CD4-positive, CD25-positive, alpha-beta regulatory T cell (primary cell): ENCODE measurements at regions not wholly inside any gene's neighbourhood (a gene's known extent, or its start where the extent isn't known, plus 50 kb on each side); places are given as distances from the start of the nearest gene placed in this dataset.

Experiments used
- ATAC-seq, 2 donors: fragments of 150-1000 bp; cut with Tn5 transposase; one replicate each; pipeline ENCODE4 v1.10.0; 2021; ENCODE audit warnings: low read depth in 2 of 2, moderate number of reproducible peaks in 2 of 2, moderate library complexity in 1 of 2
- DNase-seq, 3 donors: peaks; one replicate each; pipeline versions ENCODE4 v3.0.0 to v3.0.0-alpha.2; 2012 to 2022; ENCODE audit warnings: mixed read lengths in 1 of 3
- H3K27ac ChIP-seq: one replicate; pipeline ENCODE4 v1.7.0; 2013; ENCODE audit warnings: mild to moderate bottlenecking, low read length; ENCODE audit not compliant: insufficient read depth, poor library complexity, severe bottlenecking
- H3K27me3 ChIP-seq: one replicate; pipeline ENCODE4 v1.7.0; 2013; ENCODE audit warnings: low read length; ENCODE audit not compliant: control insufficient read depth, insufficient read depth
- H3K36me3 ChIP-seq: one replicate; pipeline ENCODE4 v1.7.0; 2013; ENCODE audit warnings: mild to moderate bottlenecking, low read length, moderate library complexity; ENCODE audit not compliant: control insufficient read depth, insufficient read depth
- H3K4me1 ChIP-seq: 2 replicates; pipeline ENCODE4 v1.7.0; 2013; ENCODE audit warnings: mild to moderate bottlenecking, low read length; ENCODE audit not compliant: insufficient read depth, control insufficient read depth, poor library complexity, severe bottlenecking
- H3K4me3 ChIP-seq: one replicate; pipeline ENCODE4 v1.7.0; 2013; ENCODE audit warnings: low read depth, mild to moderate bottlenecking, low read length, moderate library complexity
- H3K9me3 ChIP-seq, 2 experiments: 1 replicate in 1 of 2; 2 replicates in 1 of 2; pipeline ENCODE4 v1.7.0; 2013; ENCODE audit warnings: low read length in 2 of 2, mild to moderate bottlenecking in 1 of 2, moderate library complexity in 1 of 2; ENCODE audit not compliant: control insufficient read depth in 2 of 2
- H3K27ac Mint-ChIP-seq, 3 donors: one replicate each; pipeline ENCODE4 v1.8.0; 2020 to 2022; ENCODE audit warnings: mild to moderate bottlenecking in 3 of 3, mixed read lengths in 3 of 3, moderate library complexity in 2 of 3
- H3K27me3 Mint-ChIP-seq: one replicate; pipeline ENCODE4 v1.8.0; 2022; ENCODE audit warnings: mild to moderate bottlenecking, mixed read lengths
- H3K36me3 Mint-ChIP-seq: one replicate; pipeline ENCODE4 v1.8.0; 2020; ENCODE audit warnings: mixed read lengths
- H3K4me1 Mint-ChIP-seq, 4 donors: one replicate each; pipeline ENCODE4 v1.8.0; 2020 to 2022; ENCODE audit warnings: mixed read lengths in 4 of 4, mild to moderate bottlenecking in 1 of 4
- H3K4me3 Mint-ChIP-seq, 4 donors: one replicate each; pipeline ENCODE4 v1.8.0; 2020 to 2022; ENCODE audit warnings: mild to moderate bottlenecking in 4 of 4, mixed read lengths in 4 of 4, moderate library complexity in 3 of 4
- H3K9me3 Mint-ChIP-seq, 7 donors: one replicate each; pipeline ENCODE4 v1.8.0; 2020 to 2022; ENCODE audit warnings: mixed read lengths in 7 of 7, mild to moderate bottlenecking in 3 of 7, moderate library complexity in 2 of 7

GRCh38 chr10:23715363-23715762 lies 276.5 kb downstream of the OTUD1 start:
- Mint-ChIP-seq H3K36me3 (no peaks in the 10 kb centered on the region), H3K4me3 (no peak overlapping the region), H3K27ac (no peak overlapping the region), H3K27me3 (peaks cover 7% of the 10 kb centered on the region), H3K9me3 (peaks cover 0 to 7% (median 0%) of the 10 kb centered on the region in 7 donors), H3K4me1 (no peaks in the 10 kb centered on the region)
- ATAC-seq (no peak), DNase-seq (no peak)
- no peak overlapping the region for H3K4me3 ChIP-seq
- H3K36me3 ChIP-seq, result no peaks in the 10 kb centered on the region
- no peaks in the 10 kb centered on the region for H3K27me3 ChIP-seq
- H3K4me1 ChIP-seq, result no peaks in the 10 kb centered on the region
- H3K27ac ChIP-seq, result no peak overlapping the region
- H3K9me3 ChIP-seq, result no peaks in the 10 kb centered on the region

DNA sequence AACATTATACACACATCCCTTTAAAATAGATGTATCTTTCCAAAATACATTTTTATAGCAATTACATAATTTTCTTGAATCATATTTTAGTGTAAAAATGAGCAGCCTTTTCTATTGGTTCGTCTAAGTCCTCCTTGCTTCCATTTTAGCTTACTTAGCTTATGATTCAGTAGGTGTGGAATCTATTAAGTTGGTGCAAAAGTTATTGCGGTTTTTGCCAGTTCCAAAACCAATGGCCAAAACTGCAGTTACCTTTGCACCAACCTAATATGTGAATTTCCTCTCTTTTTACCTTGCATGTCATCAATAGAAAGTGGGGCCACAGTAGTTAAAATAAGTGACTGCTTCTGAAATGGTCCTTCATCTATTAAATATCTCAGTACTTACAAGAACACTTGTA lies 279.0 kb downstream of the OTUD1 start:
- no peaks in the 10 kb centered on the region for H3K4me1 Mint-ChIP-seq
- H3K4me3 Mint-ChIP-seq, result no peak overlapping the region

GRCh38 chr10:23718946-23719345 lies 280.1 kb downstream of the OTUD1 start:
- H3K4me3 Mint-ChIP-seq, result no peak overlapping the region
- no peak overlapping the region for H3K4me3 ChIP-seq
- H3K36me3 Mint-ChIP-seq, result no peaks in the 10 kb centered on the region
- peak overlapping the region in 1 of 3 donors; percentile 49 for H3K27ac Mint-ChIP-seq
- H3K27me3 Mint-ChIP-seq, result peaks cover 7% of the 10 kb centered on the region
- ATAC-seq (no peak), DNase-seq (no peak)
- no peaks in the 10 kb centered on the region for H3K9me3 ChIP-seq
- H3K27ac ChIP-seq, result no peak overlapping the region
- no peaks in the 10 kb centered on the region for H3K27me3 ChIP-seq
- H3K36me3 ChIP-seq, result no peaks in the 10 kb centered on the region
- H3K9me3 Mint-ChIP-seq, result no peaks in the 10 kb centered on the region
- no peaks in the 10 kb centered on the region for H3K4me1 ChIP-seq
- peaks cover 0 to 3% (median 0%) of the 10 kb centered on the region in 4 donors for H3K4me1 Mint-ChIP-seq

More for the DNA sequence above, 279.0 kb downstream of the OTUD1 start:
- Histone ChIP-seq H3K36me3 (no peaks in the 10 kb centered on the region), H3K27me3 (no peaks in the 10 kb centered on the region), H3K4me3 (no peak overlapping the region), H3K4me1 (no peaks in the 10 kb centered on the region), H3K27ac (no peak overlapping the region), H3K9me3 (no peaks in the 10 kb centered on the region)
- DNase-seq (no peak), ATAC-seq (no peak)
- Mint-ChIP-seq H3K36me3 (no peaks in the 10 kb centered on the region), H3K27me3 (peaks cover 7% of the 10 kb centered on the region), H3K9me3 (no peaks in the 10 kb centered on the region), H3K27ac (no peak overlapping the region)

DNA sequence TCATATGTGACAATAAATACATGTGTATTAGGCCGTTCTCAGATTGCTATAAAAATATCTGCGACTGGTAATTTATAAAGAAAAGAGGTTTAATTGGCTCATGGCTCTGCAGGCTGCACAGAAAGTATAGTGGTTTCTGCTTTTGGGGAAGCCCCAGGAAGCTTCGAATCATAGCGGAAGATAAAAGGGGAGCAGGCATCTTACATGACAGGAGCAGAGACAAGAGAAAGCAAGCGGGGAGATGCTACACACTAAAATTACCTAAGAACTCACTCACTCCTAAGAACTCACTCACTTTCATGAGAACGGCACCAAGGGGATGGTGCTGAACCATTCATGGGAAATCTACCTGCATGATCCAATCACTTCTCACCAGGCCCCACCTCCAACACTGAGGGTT lies 284.9 kb downstream of the OTUD1 start:
- Mint-ChIP-seq H3K9me3 (peaks cover 0 to 8% (median 4%) of the 10 kb centered on the region in 7 donors), H3K27ac (no peak overlapping the region), H3K4me3 (no peak overlapping the region), H3K4me1 (peaks cover 0 to 3% (median 0%) of the 10 kb centered on the region in 4 donors), H3K27me3 (peaks cover 10% of the 10 kb centered on the region), H3K36me3 (no peaks in the 10 kb centered on the region)
- ATAC-seq, result no peak
- no peak for DNase-seq
- no peak overlapping the region for H3K27ac ChIP-seq
- no peaks in the 10 kb centered on the region for H3K4me1 ChIP-seq
- no peaks in the 10 kb centered on the region for H3K9me3 ChIP-seq
- H3K4me3 ChIP-seq, result no peak overlapping the region
- no peaks in the 10 kb centered on the region for H3K36me3 ChIP-seq
- H3K27me3 ChIP-seq, result no peaks in the 10 kb centered on the region

- peaks cover 0 to 11% (median 4%) of the 10 kb centered on the region in 7 donors for H3K9me3 Mint-ChIP-seq
- Histone ChIP-seq H3K4me1 (no peaks in the 10 kb centered on the region), H3K36me3 (no peaks in the 10 kb centered on the region), H3K27me3 (no peaks in the 10 kb centered on the region), H3K27ac (no peak overlapping the region), H3K9me3 (peaks cover 0 to under 1% of the 10 kb centered on the region in 2 experiments), H3K4me3 (no peak overlapping the region)
- peaks cover 10% of the 10 kb centered on the region for H3K27me3 Mint-ChIP-seq
- ATAC-seq (no peak), DNase-seq (no peak)
- peaks cover 0 to 3% (median 0%) of the 10 kb centered on the region in 4 donors for H3K4me1 Mint-ChIP-seq
- no peak overlapping the region for H3K27ac Mint-ChIP-seq
- H3K36me3 Mint-ChIP-seq, result no peaks in the 10 kb centered on the region
- H3K4me3 Mint-ChIP-seq, result no peak overlapping the region
These were observed 286.7 kb downstream of the OTUD1 start for GRCh38 chr10:23725548-23725947.

DNA sequence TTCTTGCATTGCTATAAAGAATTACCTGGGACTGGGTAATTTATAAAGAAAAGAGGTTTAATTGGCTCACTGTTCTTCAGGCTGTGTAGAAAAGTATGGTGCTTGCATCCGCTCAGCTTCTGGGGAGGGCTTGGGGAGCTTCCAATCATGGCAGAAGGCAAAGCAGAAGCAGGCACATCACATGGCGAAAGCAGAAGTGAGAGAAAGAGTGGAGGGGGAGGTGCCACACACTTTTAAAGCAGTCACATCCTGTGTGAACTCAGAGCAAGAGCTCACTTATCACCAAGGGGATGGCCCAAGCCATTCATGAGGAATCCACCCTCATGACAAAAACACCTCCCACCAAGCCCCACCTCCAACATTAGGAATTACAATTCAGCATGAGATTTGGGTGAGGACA lies 303.5 kb downstream of the OTUD1 start:
- ATAC-seq, result no peak
- H3K4me3 ChIP-seq, result no peak overlapping the region
- H3K27me3 Mint-ChIP-seq, result peaks cover 18% of the 10 kb centered on the region
- no peaks in the 10 kb centered on the region for H3K9me3 ChIP-seq
- H3K27ac ChIP-seq, result no peak overlapping the region
- DNase-seq, result no peak
- no peaks in the 10 kb centered on the region for H3K36me3 ChIP-seq
- no peak overlapping the region for H3K4me3 Mint-ChIP-seq
- H3K27me3 ChIP-seq, result no peaks in the 10 kb centered on the region
- peaks cover 0 to 4% (median 0%) of the 10 kb centered on the region in 7 donors for H3K9me3 Mint-ChIP-seq
- no peaks in the 10 kb centered on the region for H3K36me3 Mint-ChIP-seq
- no peaks in the 10 kb centered on the region for H3K4me1 Mint-ChIP-seq
- H3K27ac Mint-ChIP-seq, result no peak overlapping the region
- H3K4me1 ChIP-seq, result no peaks in the 10 kb centered on the region

DNA sequence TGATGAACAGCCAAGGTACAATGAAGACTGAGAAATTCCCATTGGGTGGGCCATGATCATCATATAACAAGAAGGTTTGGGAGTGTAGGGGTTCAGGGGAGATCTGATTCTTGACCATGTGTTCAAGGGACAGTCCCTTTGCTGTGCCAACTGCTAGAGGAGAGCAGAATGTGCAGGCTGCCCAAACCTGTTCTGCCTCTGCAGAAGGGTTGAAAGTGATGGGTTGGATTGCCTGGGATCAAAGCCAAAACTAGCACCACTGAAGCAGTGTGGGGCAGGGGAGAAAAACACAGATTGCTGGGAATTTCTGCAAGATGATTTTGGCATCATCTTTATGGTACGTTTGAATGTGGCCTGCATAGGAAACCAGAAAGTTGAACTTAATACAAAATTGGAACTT lies 303.9 kb downstream of the OTUD1 start:
- peaks cover 0 to 4% (median 0%) of the 10 kb centered on the region in 7 donors for H3K9me3 Mint-ChIP-seq
- Histone ChIP-seq H3K4me1 (no peaks in the 10 kb centered on the region), H3K27ac (no peak overlapping the region), H3K36me3 (no peaks in the 10 kb centered on the region), H3K27me3 (no peaks in the 10 kb centered on the region), H3K4me3 (no peak overlapping the region), H3K9me3 (no peaks in the 10 kb centered on the region)
- H3K4me1 Mint-ChIP-seq, result no peaks in the 10 kb centered on the region
- no peaks in the 10 kb centered on the region for H3K36me3 Mint-ChIP-seq
- DNase-seq (no peak), ATAC-seq (no peak)
- no peak overlapping the region for H3K4me3 Mint-ChIP-seq
- no peak overlapping the region for H3K27ac Mint-ChIP-seq
- H3K27me3 Mint-ChIP-seq, result peaks cover 15% of the 10 kb centered on the region

DNA sequence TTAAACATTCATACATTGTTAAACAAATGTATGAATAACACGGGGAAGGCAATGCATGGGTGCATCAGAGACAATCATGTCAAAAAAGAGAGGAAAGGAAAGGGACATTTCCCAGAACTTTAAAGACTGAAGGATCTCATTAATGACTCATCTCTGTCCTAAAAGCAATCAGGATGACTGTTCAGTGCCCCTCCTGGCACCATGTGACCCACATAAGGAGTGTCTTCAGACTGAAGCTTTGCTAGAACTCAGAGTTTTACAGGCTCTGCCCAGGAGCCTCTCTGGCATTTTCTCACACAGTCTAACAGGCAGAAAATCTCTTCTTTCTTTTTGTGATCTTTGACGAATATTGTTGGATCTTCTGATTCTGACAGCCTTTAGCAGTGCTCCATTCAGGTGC lies 315.3 kb downstream of the OTUD1 start:
- Mint-ChIP-seq H3K4me3 (no peak overlapping the region), H3K27ac (peak overlapping the region in 1 of 3 donors; percentile 60), H3K36me3 (no peaks in the 10 kb centered on the region), H3K27me3 (no peaks in the 10 kb centered on the region), H3K9me3 (no peaks in the 10 kb centered on the region), H3K4me1 (no peaks in the 10 kb centered on the region)
- DNase-seq (no peak), ATAC-seq (no peak)
- Histone ChIP-seq H3K4me3 (no peak overlapping the region), H3K27me3 (no peaks in the 10 kb centered on the region), H3K27ac (no peak overlapping the region), H3K4me1 (no peaks in the 10 kb centered on the region), H3K36me3 (no peaks in the 10 kb centered on the region), H3K9me3 (no peaks in the 10 kb centered on the region)
